ENCODE measurements at regions not wholly inside any gene's neighbourhood (a gene's known extent, or its start where the extent isn't known, plus 50 kb on each side); places are given as distances from the start of the nearest gene placed in this dataset.

DNA sequence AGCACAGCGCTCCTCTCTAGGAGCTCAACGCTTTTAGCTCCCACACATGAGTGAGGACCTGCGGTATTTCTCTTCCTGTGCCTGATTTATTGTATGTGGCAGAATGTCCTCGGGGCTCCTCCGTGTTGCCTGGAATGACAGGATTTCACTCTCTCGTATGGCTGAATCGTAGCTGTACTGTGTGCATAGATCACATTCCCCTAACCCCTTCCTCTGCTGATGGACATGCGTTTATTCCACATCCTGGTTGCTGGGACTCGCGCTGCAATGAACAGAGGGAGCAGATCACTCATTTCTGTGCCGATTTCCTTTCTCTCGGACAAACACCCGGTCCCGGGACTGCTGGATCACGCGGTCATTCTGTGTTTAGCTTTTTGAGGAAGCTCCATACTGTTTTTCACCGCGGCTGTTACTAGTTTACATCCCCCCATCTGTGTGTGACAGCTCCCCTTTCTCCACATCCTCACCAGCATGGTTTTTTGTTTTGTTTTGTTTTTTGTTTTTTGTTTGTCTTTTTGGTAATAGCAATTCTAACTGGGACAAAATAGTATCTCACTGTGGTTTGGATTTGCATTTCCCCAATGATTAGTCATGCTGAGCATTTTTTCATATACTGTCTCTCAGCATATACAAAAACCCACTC lies 76.3 kb downstream of the FOXL3 start:
- H3K27ac ChIP-seq (ENCODE audit: extremely low read depth, low read depth, low read length): no peak overlapping the region
- ChIA-PET POLR2A (no interaction called here), CTCF (interaction anchor here (1.2 kb wide), 1 partner anchor 376 kb away, joined by 5 read pairs; no protein-coding TSS in a partner anchor)
- TF ChIP-seq ZSCAN4 (tag by site-specific recombination; IDR thresholded peaks at IDR 0.05) (no peak), ZBTB17 (tag by site-specific recombination; IDR thresholded peaks at IDR 0.05) (peak; percentile 99), KLF8 (tag by site-specific recombination; IDR thresholded peaks at IDR 0.05) (no peak), ZNF600 (tag by site-specific recombination; IDR thresholded peaks at IDR 0.05) (0 out of 2 replicates have a peak, but pooled peaks have one; percentile 42), ZNF335 (tag by site-specific recombination; conservative IDR thresholded peaks at IDR 0.05) (peak; percentile 87), MEIS1 (CRISPR knock-in tag; IDR thresholded peaks at IDR 0.05; ENCODE audit: borderline replicate concordance) (0 out of 2 replicates have a peak, but pooled peaks have one; percentile 42), ZNF341 (tag by site-specific recombination; IDR thresholded peaks at IDR 0.05; ENCODE audit: low read depth) (peak; percentile 47), ZBTB20 (tag by site-specific recombination; IDR thresholded peaks at IDR 0.05) (0 out of 2 replicates have a peak, but pooled peaks have one; percentile 29), EGR2 (tag by site-specific recombination; IDR thresholded peaks at IDR 0.05; ENCODE audit: low read depth) (peak; percentile 18; the same call in 1 of the 2 replicates), ZNF664 (tag by site-specific recombination; IDR thresholded peaks at IDR 0.05) (peak; percentile 95)
- H3K36me3 ChIP-seq (ENCODE audit: control insufficient read depth in 2 of 2, insufficient read depth in 1 of 2, low read length in 2 of 2): no peaks in the 10 kb centered on the region
- no peak overlapping the region for H3K4me3 ChIP-seq (ENCODE audit: low read depth, low read length)
- H3K9me3 ChIP-seq (ENCODE audit: control insufficient read depth, insufficient read depth, low read depth, low read length): no peaks in the 10 kb centered on the region
- H3K4me1 ChIP-seq (ENCODE audit: control insufficient read depth, insufficient read depth, low read length): no peaks in the 10 kb centered on the region

GRCh38 chr7:367351-367901 lies 77.5 kb downstream of the FOXL3 start:
- H3K27ac ChIP-seq (ENCODE audit: extremely low read depth, low read depth, low read length): no peak overlapping the region
- POLR2A ChIA-PET: no interaction called here
- CTCF ChIA-PET: interaction anchor here (0.7 kb wide), 1 partner anchor 135 kb away, joined by 4 read pairs; no protein-coding TSS in a partner anchor
- no peaks in the 10 kb centered on the region for H3K36me3 ChIP-seq (ENCODE audit: control insufficient read depth in 2 of 2, insufficient read depth in 1 of 2, low read length in 2 of 2)
- H3K9me3 ChIP-seq (ENCODE audit: control insufficient read depth, insufficient read depth, low read depth, low read length): no peaks in the 10 kb centered on the region
- H3K4me1 ChIP-seq (ENCODE audit: control insufficient read depth, insufficient read depth, low read length): no peaks in the 10 kb centered on the region
- no peak overlapping the region for H3K4me3 ChIP-seq (ENCODE audit: low read depth, low read length)
- TF ChIP-seq ATF2 (tag by site-specific recombination; IDR thresholded peaks at IDR 0.05; ENCODE audit: low read depth) (no peak), GFI1B (tag by site-specific recombination; IDR thresholded peaks at IDR 0.05) (no peak), ZNF600 (tag by site-specific recombination; IDR thresholded peaks at IDR 0.05) (no peak), ZNF221 (tag by site-specific recombination; IDR thresholded peaks at IDR 0.05; ENCODE audit: borderline replicate concordance) (no peak), ZNF48 (tag by site-specific recombination; IDR thresholded peaks at IDR 0.05) (no peak), ZNF658 (tag by site-specific recombination; IDR thresholded peaks at IDR 0.05) (no peak), ZXDB (tag by site-specific recombination; IDR thresholded peaks at IDR 0.05) (no peak), ZNF354C (tag by site-specific recombination; IDR thresholded peaks at IDR 0.05; ENCODE audit: borderline replicate concordance, low read depth) (no peak), ZNF558 (tag by site-specific recombination; IDR thresholded peaks at IDR 0.05) (no peak), SCRT2 (tag by site-specific recombination; IDR thresholded peaks at IDR 0.05) (no peak)
- TF ChIP-seq, protein P1, sequence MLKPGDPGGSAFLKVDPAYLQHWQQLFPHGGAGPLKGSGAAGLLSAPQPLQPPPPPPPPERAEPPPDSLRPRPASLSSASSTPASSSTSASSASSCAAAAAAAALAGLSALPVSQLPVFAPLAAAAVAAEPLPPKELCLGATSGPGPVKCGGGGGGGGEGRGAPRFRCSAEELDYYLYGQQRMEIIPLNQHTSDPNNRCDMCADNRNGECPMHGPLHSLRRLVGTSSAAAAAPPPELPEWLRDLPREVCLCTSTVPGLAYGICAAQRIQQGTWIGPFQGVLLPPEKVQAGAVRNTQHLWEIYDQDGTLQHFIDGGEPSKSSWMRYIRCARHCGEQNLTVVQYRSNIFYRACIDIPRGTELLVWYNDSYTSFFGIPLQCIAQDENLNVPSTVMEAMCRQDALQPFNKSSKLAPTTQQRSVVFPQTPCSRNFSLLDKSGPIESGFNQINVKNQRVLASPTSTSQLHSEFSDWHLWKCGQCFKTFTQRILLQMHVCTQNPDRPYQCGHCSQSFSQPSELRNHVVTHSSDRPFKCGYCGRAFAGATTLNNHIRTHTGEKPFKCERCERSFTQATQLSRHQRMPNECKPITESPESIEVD (tag by site-specific recombination; IDR thresholded peaks at IDR 0.05): no peak
- TF ChIP-seq, protein P2, sequence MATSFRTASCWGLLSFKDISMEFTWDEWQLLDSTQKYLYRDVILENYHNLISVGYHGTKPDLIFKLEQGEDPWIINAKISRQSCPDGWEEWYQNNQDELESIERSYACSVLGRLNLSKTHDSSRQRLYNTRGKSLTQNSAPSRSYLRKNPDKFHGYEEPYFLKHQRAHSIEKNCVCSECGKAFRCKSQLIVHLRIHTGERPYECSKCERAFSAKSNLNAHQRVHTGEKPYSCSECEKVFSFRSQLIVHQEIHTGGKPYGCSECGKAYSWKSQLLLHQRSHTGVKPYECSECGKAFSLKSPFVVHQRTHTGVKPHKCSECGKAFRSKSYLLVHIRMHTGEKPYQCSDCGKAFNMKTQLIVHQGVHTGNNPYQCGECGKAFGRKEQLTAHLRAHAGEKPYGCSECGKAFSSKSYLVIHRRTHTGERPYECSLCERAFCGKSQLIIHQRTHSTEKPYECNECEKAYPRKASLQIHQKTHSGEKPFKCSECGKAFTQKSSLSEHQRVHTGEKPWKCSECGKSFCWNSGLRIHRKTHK (tag by site-specific recombination; IDR thresholded peaks at IDR 0.05): no peak
- TF ChIP-seq, protein P3, sequence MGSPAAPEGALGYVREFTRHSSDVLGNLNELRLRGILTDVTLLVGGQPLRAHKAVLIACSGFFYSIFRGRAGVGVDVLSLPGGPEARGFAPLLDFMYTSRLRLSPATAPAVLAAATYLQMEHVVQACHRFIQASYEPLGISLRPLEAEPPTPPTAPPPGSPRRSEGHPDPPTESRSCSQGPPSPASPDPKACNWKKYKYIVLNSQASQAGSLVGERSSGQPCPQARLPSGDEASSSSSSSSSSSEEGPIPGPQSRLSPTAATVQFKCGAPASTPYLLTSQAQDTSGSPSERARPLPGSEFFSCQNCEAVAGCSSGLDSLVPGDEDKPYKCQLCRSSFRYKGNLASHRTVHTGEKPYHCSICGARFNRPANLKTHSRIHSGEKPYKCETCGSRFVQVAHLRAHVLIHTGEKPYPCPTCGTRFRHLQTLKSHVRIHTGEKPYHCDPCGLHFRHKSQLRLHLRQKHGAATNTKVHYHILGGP (tag by site-specific recombination; IDR thresholded peaks at IDR 0.05): no peak
- TF ChIP-seq, protein P4, sequence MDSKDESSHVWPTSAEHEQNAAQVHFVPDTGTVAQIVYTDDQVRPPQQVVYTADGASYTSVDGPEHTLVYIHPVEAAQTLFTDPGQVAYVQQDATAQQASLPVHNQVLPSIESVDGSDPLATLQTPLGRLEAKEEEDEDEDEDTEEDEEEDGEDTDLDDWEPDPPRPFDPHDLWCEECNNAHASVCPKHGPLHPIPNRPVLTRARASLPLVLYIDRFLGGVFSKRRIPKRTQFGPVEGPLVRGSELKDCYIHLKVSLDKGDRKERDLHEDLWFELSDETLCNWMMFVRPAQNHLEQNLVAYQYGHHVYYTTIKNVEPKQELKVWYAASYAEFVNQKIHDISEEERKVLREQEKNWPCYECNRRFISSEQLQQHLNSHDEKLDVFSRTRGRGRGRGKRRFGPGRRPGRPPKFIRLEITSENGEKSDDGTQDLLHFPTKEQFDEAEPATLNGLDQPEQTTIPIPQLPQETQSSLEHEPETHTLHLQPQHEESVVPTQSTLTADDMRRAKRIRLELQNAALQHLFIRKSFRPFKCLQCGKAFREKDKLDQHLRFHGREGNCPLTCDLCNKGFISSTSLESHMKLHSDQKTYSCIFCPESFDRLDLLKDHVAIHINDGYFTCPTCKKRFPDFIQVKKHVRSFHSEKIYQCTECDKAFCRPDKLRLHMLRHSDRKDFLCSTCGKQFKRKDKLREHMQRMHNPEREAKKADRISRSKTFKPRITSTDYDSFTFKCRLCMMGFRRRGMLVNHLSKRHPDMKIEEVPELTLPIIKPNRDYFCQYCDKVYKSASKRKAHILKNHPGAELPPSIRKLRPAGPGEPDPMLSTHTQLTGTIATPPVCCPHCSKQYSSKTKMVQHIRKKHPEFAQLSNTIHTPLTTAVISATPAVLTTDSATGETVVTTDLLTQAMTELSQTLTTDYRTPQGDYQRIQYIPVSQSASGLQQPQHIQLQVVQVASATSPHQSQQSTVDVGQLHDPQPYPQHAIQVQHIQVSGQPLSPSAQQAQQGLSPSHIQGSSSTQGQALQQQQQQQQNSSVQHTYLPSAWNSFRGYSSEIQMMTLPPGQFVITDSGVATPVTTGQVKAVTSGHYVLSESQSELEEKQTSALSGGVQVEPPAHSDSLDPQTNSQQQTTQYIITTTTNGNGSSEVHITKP (tag by site-specific recombination; IDR thresholded peaks at IDR 0.05): no peak

Measured in HEK293 (cell line).